ENCODE measurements at regions not wholly inside any gene's neighbourhood (a gene's known extent, or its start where the extent isn't known, plus 50 kb on each side); places are given as distances from the start of the nearest gene placed in this dataset.

- Histone ChIP-seq H3K4me2 (ENCODE audit: low read length) (no peak overlapping the region), H3K27me3 (ENCODE audit: insufficient read depth, low read length) (no peaks in the 10 kb centered on the region), H2AFZ (ENCODE audit: low read depth, low read length, poor library complexity, severe bottlenecking) (no peak overlapping the region), H3K9me2 (ENCODE audit: insufficient read depth) (no peaks in the 10 kb centered on the region), H3K9ac (ENCODE audit: low read length) (no peak overlapping the region), H3K36me3 (ENCODE audit: control insufficient read depth in 1 of 2, insufficient read depth in 2 of 2, low read length in 2 of 2) (no peaks in the 10 kb centered on the region), H3K4me1 (ENCODE audit: control insufficient read depth in 1 of 2, insufficient read depth in 2 of 2, low read length in 2 of 2) (no peaks in the 10 kb centered on the region), H4K20me1 (ENCODE audit: insufficient read depth) (no peaks in the 10 kb centered on the region), H3K27ac (ENCODE audit: low read depth, low read length) (no peak overlapping the region), H3K4me3 (replicated peaks in 1 of 2; ENCODE audit: low read depth in 1 of 2, low read length in 2 of 2) (no peak overlapping the region), H3K79me2 (ENCODE audit: insufficient read depth, low read length) (no peaks in the 10 kb centered on the region), H3K9me3 (ENCODE audit: control insufficient read depth in 1 of 2, insufficient read depth in 1 of 2, low read depth in 1 of 2, low read length in 2 of 2) (peaks cover 0 to 16% of the 10 kb centered on the region in 2 experiments; a peak in 1 of 4 replicates)
- ChIA-PET RAD21 (ENCODE audit: low non-redundant PET in 1 of 2, low total read pairs in 2 of 2, uncharacterized antibody in 2 of 2, unreplicated experiment in 2 of 2) (no interaction called here), POLR2A (no interaction called here), CTCF (no interaction called here)
- intact Hi-C loops (cut with micrococcal nuclease) = no loop called here
- ATAC-seq = no peak
- no peak for DNase-seq (ENCODE audit: low read depth, low spot score)
- no TSS peak for BruUV-seq (replicated peaks)
- no peak for TF ChIP-seq JUND (IDR thresholded peaks at IDR 0.05)
- TF ChIP-seq SP1 (IDR thresholded peaks at IDR 0.05; ENCODE audit: low read depth) = no peak
- no peak for TF ChIP-seq EZH2 (IDR thresholded peaks at IDR 0.05)
- no peak for TF ChIP-seq TCF7L2 (IDR thresholded peaks at IDR 0.05; ENCODE audit: borderline replicate concordance, extremely low read depth, insufficient read depth, insufficient read length)
- no peak for TF ChIP-seq YY1 (IDR thresholded peaks at IDR 0.05; ENCODE audit: extremely low read depth, insufficient replicate concordance, low read depth, low read length)
These were observed 364.9 kb upstream of the MCTP2 start for GRCh38 chr15:93866476-93866875.

- no peak overlapping the region for H2AFZ ChIP-seq (ENCODE audit: low read depth, low read length, poor library complexity, severe bottlenecking)
- no peaks in the 10 kb centered on the region for H3K79me2 ChIP-seq (ENCODE audit: insufficient read depth, low read length)
- POLR2A ChIA-PET = no interaction called here
- H3K4me3 ChIP-seq (replicated peaks in 1 of 2; ENCODE audit: low read depth in 1 of 2, low read length in 2 of 2) = no peak overlapping the region
- no peak for ATAC-seq
- no peak for DNase-seq (ENCODE audit: low read depth, low spot score)
- H4K20me1 ChIP-seq (ENCODE audit: insufficient read depth) = no peaks in the 10 kb centered on the region
- peaks cover 0 to 16% of the 10 kb centered on the region in 2 experiments; a peak in 1 of 4 replicates for H3K9me3 ChIP-seq (ENCODE audit: control insufficient read depth in 1 of 2, insufficient read depth in 1 of 2, low read depth in 1 of 2, low read length in 2 of 2)
- CTCF ChIA-PET = no interaction called here
- BruUV-seq (replicated peaks) = no TSS peak
- no peak overlapping the region for H3K9ac ChIP-seq (ENCODE audit: low read length)
- no peak overlapping the region for H3K4me2 ChIP-seq (ENCODE audit: low read length)
- no peak overlapping the region for H3K27ac ChIP-seq (ENCODE audit: low read depth, low read length)
- no peaks in the 10 kb centered on the region for H3K9me2 ChIP-seq (ENCODE audit: insufficient read depth)
- no peaks in the 10 kb centered on the region for H3K27me3 ChIP-seq (ENCODE audit: insufficient read depth, low read length)
- H3K36me3 ChIP-seq (ENCODE audit: control insufficient read depth in 1 of 2, insufficient read depth in 2 of 2, low read length in 2 of 2) = no peaks in the 10 kb centered on the region
- no peaks in the 10 kb centered on the region for H3K4me1 ChIP-seq (ENCODE audit: control insufficient read depth in 1 of 2, insufficient read depth in 2 of 2, low read length in 2 of 2)
- RAD21 ChIA-PET (ENCODE audit: low non-redundant PET in 1 of 2, low total read pairs in 2 of 2, uncharacterized antibody in 2 of 2, unreplicated experiment in 2 of 2) = no interaction called here
- intact Hi-C loops (cut with micrococcal nuclease) = no loop called here
- TF ChIP-seq TCF7L2 (IDR thresholded peaks at IDR 0.05; ENCODE audit: borderline replicate concordance, extremely low read depth, insufficient read depth, insufficient read length) = no peak
- no peak for TF ChIP-seq EGR1 (IDR thresholded peaks at IDR 0.05; ENCODE audit: low read depth)
- no peak for TF ChIP-seq POLR2AphosphoS5 (IDR thresholded peaks at IDR 0.05; ENCODE audit: low read depth, low read length)
- TF ChIP-seq POLR2A (IDR thresholded peaks at IDR 0.05; ENCODE audit: borderline replicate concordance, extremely low read depth, insufficient read depth, insufficient read length) = no peak
- no peak for TF ChIP-seq REST (IDR thresholded peaks at IDR 0.05; ENCODE audit: low read depth)
- no peak for TF ChIP-seq CBX3 (IDR thresholded peaks at IDR 0.05; ENCODE audit: low read depth)
- TF ChIP-seq SRF (IDR thresholded peaks at IDR 0.05; ENCODE audit: low read depth) = no peak
- no peak for TF ChIP-seq ZFX (IDR thresholded peaks at IDR 0.05)
- no peak for TF ChIP-seq CTCF (IDR thresholded peaks at IDR 0.05 in 2 of 3, conservative IDR thresholded peaks at IDR 0.05 in 1 of 3; ENCODE audit: borderline replicate concordance in 1 of 3, insufficient read depth in 1 of 3, low read depth in 2 of 3, low read length in 2 of 3)
- TF ChIP-seq ZBTB33 (IDR thresholded peaks at IDR 0.05; ENCODE audit: extremely low read depth, insufficient replicate concordance, low read length) = no peak
These were observed 365.8 kb upstream of the MCTP2 start for GRCh38 chr15:93865586-93865985.
